H1 (cell line): ENCODE measurements at regions not wholly inside any gene's neighbourhood (a gene's known extent, or its start where the extent isn't known, plus 50 kb on each side); places are given as distances from the start of the nearest gene placed in this dataset.

Experiments
- CHD1 ChIP-seq: IDR thresholded peaks from 2 replicates; pipeline ENCODE4 v1.6.1; 2012; ENCODE audit warnings: low read depth, low read length, improper control_type of control experiment
- SAP30 ChIP-seq: fragments of 300-600 bp; sonication (generic); IDR thresholded peaks from 2 replicates; pipeline ENCODE4 v1.7.1; 2012; ENCODE audit warnings: low read length, moderate library complexity, mild to moderate bottlenecking, inconsistent platforms; ENCODE audit not compliant: insufficient read depth, insufficient replicate concordance
- SP2 ChIP-seq: IDR thresholded peaks from 2 replicates; pipeline ENCODE4 v1.6.1; 2012; ENCODE audit warnings: mild to moderate bottlenecking, low read length, inconsistent platforms
- TEAD4 ChIP-seq: IDR thresholded peaks from 2 replicates; pipeline ENCODE4 v1.6.1; 2012; ENCODE audit warnings: low read depth, low read length, inconsistent platforms, mixed read lengths
- YY1 ChIP-seq: IDR thresholded peaks from 2 replicates; pipeline ENCODE4 v1.6.1; 2011; ENCODE audit warnings: low read depth, mild to moderate bottlenecking, low read length
- ZNF274 ChIP-seq: IDR thresholded peaks from 2 replicates; pipeline ENCODE4 v1.7.0; 2012; ENCODE audit warnings: low read length, borderline replicate concordance; ENCODE audit errors: extremely low read depth
- TF ChIP-seq, protein P1 (sequence below): IDR thresholded peaks from 2 replicates; pipeline ENCODE4 v1.6.1; 2011; ENCODE audit warnings: low read depth, mild to moderate bottlenecking, low read length; ENCODE audit not compliant: insufficient read depth

DNA sequence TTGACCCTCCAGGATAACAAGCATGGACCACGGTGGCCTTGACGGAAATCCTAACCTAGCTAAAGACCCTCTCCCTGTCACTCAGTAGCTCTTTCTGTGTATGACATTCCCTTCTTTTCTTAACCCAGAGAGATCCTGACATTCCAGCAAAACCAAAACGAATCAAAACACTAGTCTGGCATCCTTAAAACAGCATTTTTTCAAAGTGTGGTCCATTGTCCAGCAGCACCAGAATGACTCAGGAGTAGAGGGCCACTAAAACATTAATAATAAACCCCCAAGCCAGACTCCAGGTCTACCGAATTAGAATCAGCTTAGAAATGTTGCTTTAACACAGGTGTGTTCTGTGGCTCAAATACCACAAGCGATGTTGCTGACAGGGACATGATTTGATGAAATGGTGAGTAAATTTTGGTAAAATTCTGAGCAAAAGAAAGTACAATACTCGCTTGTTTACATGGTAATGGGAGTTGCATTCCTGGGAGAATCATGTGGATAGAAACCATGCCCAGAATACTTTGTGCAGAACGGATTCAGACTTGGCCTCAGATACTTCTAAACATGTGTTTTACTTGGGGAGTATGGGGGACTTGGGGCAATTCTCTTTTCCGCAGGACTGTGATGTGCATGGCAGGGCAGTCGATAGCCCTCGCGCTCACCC lies 174.2 kb upstream of the KCNG1 start (continued):
- TF ChIP-seq YY1 (no peak), ZNF274 (no peak), CHD1 (no peak), SAP30 (no peak), TEAD4 (no peak), SP2 (no peak)
- TF ChIP-seq, protein P1, sequence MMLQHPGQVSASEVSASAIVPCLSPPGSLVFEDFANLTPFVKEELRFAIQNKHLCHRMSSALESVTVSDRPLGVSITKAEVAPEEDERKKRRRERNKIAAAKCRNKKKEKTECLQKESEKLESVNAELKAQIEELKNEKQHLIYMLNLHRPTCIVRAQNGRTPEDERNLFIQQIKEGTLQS: no peak
